IMR-90 (cell line): ENCODE measurements at regions not wholly inside any gene's neighbourhood (a gene's known extent, or its start where the extent isn't known, plus 50 kb on each side); places are given as distances from the start of the nearest gene placed in this dataset.

ENCODE experiments used
- ATAC-seq: fragments of 200-7000 bp; cut with Tn5 transposase; 2 replicates; pipeline ENCODE4 v1.9.1; 2020; ENCODE audit warnings: low read depth, mild to moderate bottlenecking, moderate library complexity
- BruUV-seq: library from RNA; stranded (reverse); fragments of 400-500 nt; replicated peaks from 2 replicates; lab custom pipeline; 2021; lab: Mats Ljungman, UMichigan
- CTCF ChIA-PET: fragments of 300-600 bp; formaldehyde crosslinking; extraction: SDS; loops from one replicate; lab custom pipeline; 2021; ENCODE audit warnings: antibody characterized with exemption; lab: Yijun Ruan, JAX
- POLR2A ChIA-PET: fragments of 300-600 bp; sonication (Branson Sonifier 250); formaldehyde crosslinking; loops from one replicate; lab custom pipeline; 2022; ENCODE audit warnings: antibody characterized with exemption; ENCODE audit not compliant: unreplicated experiment; lab: Charles Lee
- DNase-seq: peaks from one replicate; pipeline ENCODE4 v3.0.0; 2013
- H2AFZ ChIP-seq: replicated peaks from 2 replicates; pipeline ENCODE3; 2013; ENCODE audit warnings: low read length, mild to moderate bottlenecking; ENCODE audit not compliant: poor library complexity
- H2AK5ac ChIP-seq: 2 replicates; pipeline ENCODE4 v1.6.1; 2013; ENCODE audit warnings: low read depth, low read length, inconsistent platforms
- H2AK9ac ChIP-seq: replicated peaks from 2 replicates; pipeline ENCODE3; 2013; ENCODE audit warnings: mild to moderate bottlenecking, low read depth, low read length, moderate library complexity; ENCODE audit not compliant: poor library complexity
- H2BK120ac ChIP-seq: 2 replicates; pipeline ENCODE4 v1.6.1; 2013; ENCODE audit warnings: low read depth, low read length, inconsistent platforms
- H2BK15ac ChIP-seq: 3 replicates; pipeline ENCODE4 v1.6.1; 2013; ENCODE audit warnings: low read depth, low read length, inconsistent platforms
- H2BK20ac ChIP-seq: 2 replicates; pipeline ENCODE4 v1.6.1; 2013; ENCODE audit warnings: low read depth, mild to moderate bottlenecking, inconsistent platforms, low read length, moderate library complexity
- H2BK5ac ChIP-seq: 2 replicates; pipeline ENCODE4 v1.6.1; 2013; ENCODE audit warnings: mild to moderate bottlenecking, low read depth, low read length, inconsistent platforms; ENCODE audit not compliant: poor library complexity, severe bottlenecking
- H3K14ac ChIP-seq: replicated peaks from 2 replicates; pipeline ENCODE4 v1.6.1; 2013; ENCODE audit warnings: low read depth, low read length, inconsistent platforms
- H3K18ac ChIP-seq: 2 replicates; pipeline ENCODE4 v1.6.1; 2013; ENCODE audit warnings: low read depth, low read length, control low read depth
- H3K23ac ChIP-seq: 2 replicates; pipeline ENCODE4 v1.6.1; 2013; ENCODE audit warnings: low read depth, low read length, inconsistent platforms
- H3K27ac ChIP-seq: 2 replicates; pipeline ENCODE4 v1.5.1; 2013; ENCODE audit warnings: mild to moderate bottlenecking, control low read depth, low read length; ENCODE audit not compliant: insufficient read depth
- H3K27me3 ChIP-seq: 2 replicates; pipeline ENCODE4 v1.6.1; 2013; ENCODE audit warnings: low read length; ENCODE audit not compliant: control insufficient read depth, insufficient read depth
- H3K36me3 ChIP-seq: 2 replicates; pipeline ENCODE4 v1.6.1; 2013; ENCODE audit warnings: low read length, mixed read lengths; ENCODE audit not compliant: control insufficient read depth, insufficient read depth
- H3K4ac ChIP-seq: 2 replicates; pipeline ENCODE4 v1.6.1; 2013; ENCODE audit warnings: low read depth, low read length, inconsistent platforms
- H3K4me1 ChIP-seq: 2 replicates; pipeline ENCODE4 v1.6.1; 2013; ENCODE audit warnings: low read length, mixed read lengths; ENCODE audit not compliant: control insufficient read depth, insufficient read depth
- H3K4me2 ChIP-seq: 2 replicates; pipeline ENCODE4 v1.6.1; 2013; ENCODE audit warnings: low read depth, mild to moderate bottlenecking, control low read depth, low read length, moderate library complexity
- H3K4me3 ChIP-seq: 2 replicates; pipeline ENCODE4 v1.5.1; 2013; ENCODE audit warnings: low read depth, mild to moderate bottlenecking, control low read depth, low read length, moderate library complexity; ENCODE audit not compliant: insufficient read depth
- H3K56ac ChIP-seq: 2 replicates; pipeline ENCODE4 v1.6.1; 2013; ENCODE audit warnings: low read length, inconsistent platforms; ENCODE audit not compliant: insufficient read depth; ENCODE audit errors: extremely low read depth
- H3K79me1 ChIP-seq, 2 experiments: 2 replicates each; pipeline ENCODE4 v1.6.1; 2013; ENCODE audit warnings: low read length in 2 of 2, inconsistent platforms in 1 of 2, low read depth in 1 of 2
- H3K9ac ChIP-seq: 2 replicates; pipeline ENCODE4 v1.6.1; 2013; ENCODE audit warnings: low read depth, low read length, control low read depth
- H3K9me1 ChIP-seq: 2 replicates; pipeline ENCODE4 v1.6.1; 2013; ENCODE audit warnings: low read length, inconsistent platforms; ENCODE audit not compliant: insufficient read depth
- H3K9me3 ChIP-seq: 2 replicates; pipeline ENCODE4 v1.6.1; 2013; ENCODE audit warnings: low read length; ENCODE audit not compliant: control insufficient read depth, insufficient read depth
- H4K20me1 ChIP-seq: 2 replicates; pipeline ENCODE4 v1.6.1; 2013; ENCODE audit warnings: low read length, inconsistent platforms; ENCODE audit not compliant: insufficient read depth
- H4K5ac ChIP-seq: 2 replicates; pipeline ENCODE4 v1.6.1; 2013; ENCODE audit warnings: mild to moderate bottlenecking, low read depth, low read length, control low read depth
- H4K8ac ChIP-seq, 2 experiments: 2 replicates each; pipeline ENCODE4 v1.6.1; 2013; ENCODE audit warnings: low read depth in 2 of 2, low read length in 2 of 2, control low read depth in 1 of 2, inconsistent platforms in 1 of 2
- H4K91ac ChIP-seq: 2 replicates; pipeline ENCODE4 v1.6.1; 2013; ENCODE audit warnings: low read depth, low read length, inconsistent platforms; ENCODE audit not compliant: insufficient read depth
- BHLHE40 ChIP-seq: fragments of 150-350 bp; IDR thresholded peaks from 2 replicates; pipeline ENCODE4 v1.6.1; 2016; ENCODE audit warnings: mild to moderate bottlenecking, low read depth, low read length
- CEBPB ChIP-seq: IDR thresholded peaks from 2 replicates; pipeline ENCODE4 v1.6.1; 2012; ENCODE audit warnings: low read depth, low read length, improper control_type of control experiment
- CHD1 ChIP-seq: IDR thresholded peaks from 2 replicates; pipeline ENCODE4 v1.6.1; 2012; ENCODE audit warnings: low read depth, low read length, improper control_type of control experiment
- CTCF ChIP-seq: conservative IDR thresholded peaks from 2 replicates; pipeline ENCODE4 v1.5.1; 2012; ENCODE audit warnings: mild to moderate bottlenecking, low read depth, low read length, improper control_type of control experiment
- FOS ChIP-seq: fragments of 150-350 bp; IDR thresholded peaks from 2 replicates; pipeline ENCODE4 v1.6.1; 2016; ENCODE audit warnings: low read depth, low read length
- MAZ ChIP-seq: IDR thresholded peaks from 2 replicates; pipeline ENCODE4 v1.6.1; 2012; ENCODE audit warnings: low read depth, mild to moderate bottlenecking, low read length, improper control_type of control experiment, moderate library complexity, borderline replicate concordance
- MXI1 ChIP-seq: IDR thresholded peaks from 2 replicates; pipeline ENCODE4 v1.6.1; 2012; ENCODE audit warnings: low read depth, mild to moderate bottlenecking, low read length, moderate library complexity, borderline replicate concordance
- NFE2L2 ChIP-seq: fragments of 150-350 bp; IDR thresholded peaks from 2 replicates; pipeline ENCODE4 v1.6.1; 2016; ENCODE audit warnings: low read depth, mild to moderate bottlenecking, low read length
- POLR2A ChIP-seq: IDR thresholded peaks from 2 replicates; pipeline ENCODE4 v1.6.1; 2012; ENCODE audit warnings: mild to moderate bottlenecking, low read depth, low read length
- RAD21 ChIP-seq: IDR thresholded peaks from 2 replicates; pipeline ENCODE4 v1.6.1; 2012; ENCODE audit warnings: low read length, improper control_type of control experiment
- RCOR1 ChIP-seq: IDR thresholded peaks from 2 replicates; pipeline ENCODE4 v1.6.1; 2012; ENCODE audit warnings: mild to moderate bottlenecking, low read length, improper control_type of control experiment; ENCODE audit not compliant: insufficient replicate concordance
- RFX5 ChIP-seq: IDR thresholded peaks from 2 replicates; pipeline ENCODE4 v1.8.0; 2012; ENCODE audit warnings: low read depth, mild to moderate bottlenecking, low read length, moderate library complexity
- SMC3 ChIP-seq: fragments of 150-350 bp; IDR thresholded peaks from 2 replicates; pipeline ENCODE4 v1.6.1; 2016; ENCODE audit warnings: low read depth, mild to moderate bottlenecking, antibody characterized with exemption, low read length, moderate library complexity
- USF2 ChIP-seq: fragments of 150-350 bp; IDR thresholded peaks from 2 replicates; pipeline ENCODE4 v1.6.1; 2017; ENCODE audit warnings: mild to moderate bottlenecking, antibody characterized with exemption, low read length, low read depth
- WGBS, 2 experiments: methylation state at CpG; one replicate each; pipeline versions ENCODE4 v1.1.5 to v1.1.7; 2013; ENCODE audit warnings: missing lambda C conversion rate in 2 of 2; ENCODE audit not compliant: insufficient read length in 1 of 2; ENCODE audit errors: extremely low coverage in 2 of 2; 5-methylcytosine and 5-hydroxymethylcytosine counted together
- dilution Hi-C: fragments of 300-500 bp; cut with HindIII; formaldehyde crosslinking; loops from one replicate; pipeline ENCODE4 v1.14.3; 2018; ENCODE audit warnings: low sequenced_read_pairs; ENCODE audit not compliant: unreplicated experiment
- in situ Hi-C: fragments of 300-500 bp; cut with MboI; formaldehyde crosslinking; loops from 3 replicates; pipeline ENCODE4 v1.14.3; 2019; ENCODE audit warnings: low sequenced_read_pairs, inconsistent platforms, mixed read lengths
- intact Hi-C: fragments of 100-400 bp; cut with micrococcal nuclease; formaldehyde crosslinking; loops from 2 replicates; pipeline ENCODE4 v1.10.0; 2022
- TF ChIP-seq, protein P1 (sequence below): fragments of 150-350 bp; IDR thresholded peaks from 2 replicates; pipeline ENCODE4 v1.6.1; 2016; ENCODE audit warnings: low read depth, mild to moderate bottlenecking, low read length, moderate library complexity, borderline replicate concordance

- no peak overlapping the region for H2BK120ac ChIP-seq
- dilution Hi-C loops (no loop called here), intact Hi-C loops (no loop called here), in situ Hi-C loops (no loop called here)
- TF ChIP-seq RAD21 (no peak), POLR2A (no peak), SMC3 (no peak), CEBPB (no peak), CTCF (no peak), BHLHE40 (no peak), NFE2L2 (no peak), MAZ (no peak), RCOR1 (no peak), CHD1 (no peak), FOS (no peak), USF2 (no peak), RFX5 (no peak), MXI1 (no peak)
- TF ChIP-seq, protein P1, sequence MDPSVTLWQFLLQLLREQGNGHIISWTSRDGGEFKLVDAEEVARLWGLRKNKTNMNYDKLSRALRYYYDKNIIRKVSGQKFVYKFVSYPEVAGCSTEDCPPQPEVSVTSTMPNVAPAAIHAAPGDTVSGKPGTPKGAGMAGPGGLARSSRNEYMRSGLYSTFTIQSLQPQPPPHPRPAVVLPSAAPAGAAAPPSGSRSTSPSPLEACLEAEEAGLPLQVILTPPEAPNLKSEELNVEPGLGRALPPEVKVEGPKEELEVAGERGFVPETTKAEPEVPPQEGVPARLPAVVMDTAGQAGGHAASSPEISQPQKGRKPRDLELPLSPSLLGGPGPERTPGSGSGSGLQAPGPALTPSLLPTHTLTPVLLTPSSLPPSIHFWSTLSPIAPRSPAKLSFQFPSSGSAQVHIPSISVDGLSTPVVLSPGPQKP = no peak
- H3K27ac ChIP-seq = no peak overlapping the region
- H3K56ac ChIP-seq = no peak overlapping the region
- no peak overlapping the region for H3K4me2 ChIP-seq
- no peaks in the 10 kb centered on the region for H3K36me3 ChIP-seq
- BruUV-seq = no TSS peak
- ChIA-PET CTCF (no interaction called here), POLR2A (no interaction called here)
- H2AK5ac ChIP-seq = no peak overlapping the region
- no peak overlapping the region for H3K4me3 ChIP-seq
- H3K79me1 ChIP-seq = no peaks in the 10 kb centered on the region
- H3K18ac ChIP-seq = no peak overlapping the region
- H3K9me3 ChIP-seq = peaks cover 4% of the 10 kb centered on the region
- no peaks in the 10 kb centered on the region for H3K9me1 ChIP-seq
- ATAC-seq (no peak), DNase-seq (no peak)
- no peak overlapping the region for H3K4ac ChIP-seq
- H3K27me3 ChIP-seq = no peaks in the 10 kb centered on the region
- H4K8ac ChIP-seq = no peak overlapping the region
- no peak overlapping the region for H2BK15ac ChIP-seq
- H3K9ac ChIP-seq = no peak overlapping the region
- H2BK20ac ChIP-seq = no peak overlapping the region
- H2BK5ac ChIP-seq = no peak overlapping the region
- H2AFZ ChIP-seq = no peak overlapping the region
- no CpG with 5 or more reads among the region's 3 CpGs for WGBS, 2 experiments
- no peak overlapping the region for H3K23ac ChIP-seq
- no peak overlapping the region for H4K91ac ChIP-seq
- H2AK9ac ChIP-seq = no peak overlapping the region
- H3K14ac ChIP-seq = no peak overlapping the region
- no peaks in the 10 kb centered on the region for H3K4me1 ChIP-seq
- no peak overlapping the region for H4K5ac ChIP-seq
- H4K20me1 ChIP-seq = no peaks in the 10 kb centered on the region
Observed at GRCh38 chr9:26559506-26559905, 333.1 kb downstream of the CAAP1 start.
